ENCODE measurements at regions not wholly inside any gene's neighbourhood (a gene's known extent, or its start where the extent isn't known, plus 50 kb on each side); places are given as distances from the start of the nearest gene placed in this dataset.

DNA sequence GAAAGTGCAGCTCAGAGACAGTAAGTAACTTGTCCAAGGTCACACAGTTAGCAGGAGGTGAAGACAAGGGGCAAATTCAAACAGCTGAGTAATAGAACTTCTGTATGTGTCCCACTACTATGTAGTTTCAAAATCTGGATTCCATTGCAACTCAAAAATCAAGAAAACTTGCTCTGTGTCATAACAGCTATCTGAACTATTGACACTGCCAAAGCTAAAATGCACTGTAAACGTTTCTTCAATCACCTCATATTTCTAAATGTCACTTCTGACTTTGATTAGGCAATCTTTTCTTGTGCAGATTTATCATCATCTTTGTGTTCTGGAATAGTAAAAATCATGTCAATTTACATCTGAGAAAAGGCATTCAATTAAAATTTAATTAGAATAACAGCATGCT is 957.6 kb downstream of the MRPL39 start:
- TF ChIP-seq RAD21 (IDR thresholded peaks at IDR 0.05 in 1 of 2, conservative IDR thresholded peaks at IDR 0.05 in 1 of 2; ENCODE audit: low read depth in 2 of 2, low read length in 2 of 2), result no peak
- TF ChIP-seq, protein P1, sequence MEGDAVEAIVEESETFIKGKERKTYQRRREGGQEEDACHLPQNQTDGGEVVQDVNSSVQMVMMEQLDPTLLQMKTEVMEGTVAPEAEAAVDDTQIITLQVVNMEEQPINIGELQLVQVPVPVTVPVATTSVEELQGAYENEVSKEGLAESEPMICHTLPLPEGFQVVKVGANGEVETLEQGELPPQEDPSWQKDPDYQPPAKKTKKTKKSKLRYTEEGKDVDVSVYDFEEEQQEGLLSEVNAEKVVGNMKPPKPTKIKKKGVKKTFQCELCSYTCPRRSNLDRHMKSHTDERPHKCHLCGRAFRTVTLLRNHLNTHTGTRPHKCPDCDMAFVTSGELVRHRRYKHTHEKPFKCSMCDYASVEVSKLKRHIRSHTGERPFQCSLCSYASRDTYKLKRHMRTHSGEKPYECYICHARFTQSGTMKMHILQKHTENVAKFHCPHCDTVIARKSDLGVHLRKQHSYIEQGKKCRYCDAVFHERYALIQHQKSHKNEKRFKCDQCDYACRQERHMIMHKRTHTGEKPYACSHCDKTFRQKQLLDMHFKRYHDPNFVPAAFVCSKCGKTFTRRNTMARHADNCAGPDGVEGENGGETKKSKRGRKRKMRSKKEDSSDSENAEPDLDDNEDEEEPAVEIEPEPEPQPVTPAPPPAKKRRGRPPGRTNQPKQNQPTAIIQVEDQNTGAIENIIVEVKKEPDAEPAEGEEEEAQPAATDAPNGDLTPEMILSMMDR (IDR thresholded peaks at IDR 0.05; ENCODE audit: control extremely low read depth in 1 of 3, insufficient read depth in 1 of 3, low read depth in 1 of 3, low read length in 3 of 3), result no peak
- no peak for TF ChIP-seq RXRA (IDR thresholded peaks at IDR 0.05; ENCODE audit: insufficient read depth, low read depth, low read length)
- TF ChIP-seq BACH1 (IDR thresholded peaks at IDR 0.05; ENCODE audit: low read length), result no peak
- no peak for TF ChIP-seq TBP (IDR thresholded peaks at IDR 0.05; ENCODE audit: low read depth, low read length)
- TF ChIP-seq POLR2A (IDR thresholded peaks at IDR 0.05; ENCODE audit: control extremely low read depth in 1 of 2, low read depth in 2 of 2, low read length in 2 of 2), result no peak
- no peak for TF ChIP-seq ATF2 (IDR thresholded peaks at IDR 0.05; ENCODE audit: low read length)
- no peak for TF ChIP-seq USF2 (IDR thresholded peaks at IDR 0.05; ENCODE audit: low read length)
